A673 (cell line): ENCODE measurements at regions not wholly inside any gene's neighbourhood (a gene's known extent, or its start where the extent isn't known, plus 50 kb on each side); places are given as distances from the start of the nearest gene placed in this dataset.

Source experiments
- BruUV-seq: library from RNA; stranded (reverse); fragments of 400-500 nt; replicated peaks from 2 replicates; lab custom pipeline; 2021; lab: Mats Ljungman, UMichigan
- CTCF ChIA-PET: fragments of 300-600 bp; sonication (Branson Sonifier 250); formaldehyde crosslinking; loops from one replicate; lab custom pipeline; 2022; ENCODE audit warnings: antibody characterized with exemption; lab: Charles Lee
- POLR2A ChIA-PET: fragments of 300-600 bp; sonication (Branson Sonifier 250); formaldehyde crosslinking; loops from one replicate; lab custom pipeline; 2022; ENCODE audit warnings: antibody characterized with exemption; ENCODE audit not compliant: low non-redundant PET; lab: Charles Lee
- DNase-seq: peaks from one replicate; pipeline ENCODE4 v3.0.0-alpha.2; 2015; ENCODE audit warnings: low spot score
- H3K27ac ChIP-seq: fragments of 200-600 bp; sonication (generic); 2 replicates; pipeline ENCODE4 v1.5.1; 2016; ENCODE audit warnings: mixed run types, low read depth, mild to moderate bottlenecking, mixed read lengths, antibody characterized with exemption, low read length; ENCODE audit not compliant: poor library complexity, severe bottlenecking
- H3K27me3 ChIP-seq: fragments of 200-600 bp; sonication (generic); replicated peaks from 2 replicates; pipeline ENCODE4 v1.6.1; 2017; ENCODE audit warnings: mixed run types, low read depth, mild to moderate bottlenecking, mixed read lengths, antibody characterized with exemption, low read length; ENCODE audit not compliant: insufficient read depth, poor library complexity
- H3K36me3 ChIP-seq: fragments of 200-600 bp; sonication (generic); 2 replicates; pipeline ENCODE4 v1.6.1; 2016; ENCODE audit warnings: mixed run types, mild to moderate bottlenecking, mixed read lengths, antibody characterized with exemption, low read length; ENCODE audit not compliant: insufficient read depth, poor library complexity, severe bottlenecking
- H3K4me1 ChIP-seq: fragments of 200-600 bp; sonication (generic); 2 replicates; pipeline ENCODE4 v1.6.1; 2017; ENCODE audit warnings: mixed run types, mild to moderate bottlenecking, mixed read lengths, antibody characterized with exemption, low read length; ENCODE audit not compliant: insufficient read depth, poor library complexity, severe bottlenecking
- H3K4me3 ChIP-seq: fragments of 200-600 bp; sonication (generic); 2 replicates; pipeline ENCODE4 v1.5.1; 2016; ENCODE audit warnings: low read depth, mixed run types, mild to moderate bottlenecking, mixed read lengths, low read length; ENCODE audit not compliant: poor library complexity, severe bottlenecking
- H3K9me3 ChIP-seq: fragments of 200-600 bp; sonication (generic); 2 replicates; pipeline ENCODE4 v1.6.1; 2016; ENCODE audit warnings: mixed run types, low read depth, mild to moderate bottlenecking, mixed read lengths, antibody characterized with exemption, low read length; ENCODE audit not compliant: poor library complexity, severe bottlenecking
- EZH2 ChIP-seq: fragments of 200-600 bp; sonication (generic); IDR thresholded peaks from 2 replicates; pipeline ENCODE4 v1.6.1; 2017; ENCODE audit warnings: borderline replicate concordance, low read depth, mild to moderate bottlenecking, mixed read lengths, antibody characterized with exemption, low read length; ENCODE audit not compliant: poor library complexity, severe bottlenecking
- intact Hi-C: fragments of 100-400 bp; cut with micrococcal nuclease; formaldehyde crosslinking; loops from one replicate; pipeline ENCODE4 v1.10.0; 2022; ENCODE audit not compliant: unreplicated experiment
- TF ChIP-seq, protein P1 (sequence below): fragments of 300-800, 200-600 bp; sonication (generic); conservative IDR thresholded peaks from 2 replicates; pipeline ENCODE4 v1.5.1; 2017; ENCODE audit warnings: low read depth, mild to moderate bottlenecking, antibody characterized with exemption, low read length, moderate library complexity, mixed read lengths

DNA sequence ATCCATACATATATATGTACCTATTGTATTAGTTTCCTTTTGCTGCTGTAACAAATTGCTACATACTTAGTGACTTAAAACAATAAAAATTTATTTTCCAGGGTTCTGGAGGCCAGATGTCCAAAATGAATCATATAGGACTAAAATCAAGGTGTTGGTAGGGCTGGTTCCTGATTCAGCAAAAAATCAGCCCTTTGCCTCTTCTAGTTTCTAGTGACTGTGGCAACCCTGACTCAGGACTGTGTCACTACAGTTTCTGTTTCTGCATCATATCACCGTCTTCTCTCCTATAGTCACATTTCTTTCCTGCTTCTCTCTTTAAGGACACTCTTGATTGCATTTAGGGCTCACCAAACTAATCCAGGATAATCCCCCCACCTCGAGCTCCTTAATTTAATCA, 386.3 kb upstream of the TBX3 start:
- Histone ChIP-seq H3K27ac (no peak overlapping the region), H3K9me3 (peaks cover 4% of the 10 kb centered on the region), H3K4me3 (no peak overlapping the region), H3K27me3 (no peaks in the 10 kb centered on the region), H3K4me1 (no peaks in the 10 kb centered on the region), H3K36me3 (no peaks in the 10 kb centered on the region)
- ChIA-PET POLR2A (no interaction called here), CTCF (no interaction called here)
- no peak for TF ChIP-seq EZH2
- TF ChIP-seq, protein P1, sequence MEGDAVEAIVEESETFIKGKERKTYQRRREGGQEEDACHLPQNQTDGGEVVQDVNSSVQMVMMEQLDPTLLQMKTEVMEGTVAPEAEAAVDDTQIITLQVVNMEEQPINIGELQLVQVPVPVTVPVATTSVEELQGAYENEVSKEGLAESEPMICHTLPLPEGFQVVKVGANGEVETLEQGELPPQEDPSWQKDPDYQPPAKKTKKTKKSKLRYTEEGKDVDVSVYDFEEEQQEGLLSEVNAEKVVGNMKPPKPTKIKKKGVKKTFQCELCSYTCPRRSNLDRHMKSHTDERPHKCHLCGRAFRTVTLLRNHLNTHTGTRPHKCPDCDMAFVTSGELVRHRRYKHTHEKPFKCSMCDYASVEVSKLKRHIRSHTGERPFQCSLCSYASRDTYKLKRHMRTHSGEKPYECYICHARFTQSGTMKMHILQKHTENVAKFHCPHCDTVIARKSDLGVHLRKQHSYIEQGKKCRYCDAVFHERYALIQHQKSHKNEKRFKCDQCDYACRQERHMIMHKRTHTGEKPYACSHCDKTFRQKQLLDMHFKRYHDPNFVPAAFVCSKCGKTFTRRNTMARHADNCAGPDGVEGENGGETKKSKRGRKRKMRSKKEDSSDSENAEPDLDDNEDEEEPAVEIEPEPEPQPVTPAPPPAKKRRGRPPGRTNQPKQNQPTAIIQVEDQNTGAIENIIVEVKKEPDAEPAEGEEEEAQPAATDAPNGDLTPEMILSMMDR: no peak
- no peak for DNase-seq
- intact Hi-C loops: no loop called here
- BruUV-seq: no TSS peak

DNA sequence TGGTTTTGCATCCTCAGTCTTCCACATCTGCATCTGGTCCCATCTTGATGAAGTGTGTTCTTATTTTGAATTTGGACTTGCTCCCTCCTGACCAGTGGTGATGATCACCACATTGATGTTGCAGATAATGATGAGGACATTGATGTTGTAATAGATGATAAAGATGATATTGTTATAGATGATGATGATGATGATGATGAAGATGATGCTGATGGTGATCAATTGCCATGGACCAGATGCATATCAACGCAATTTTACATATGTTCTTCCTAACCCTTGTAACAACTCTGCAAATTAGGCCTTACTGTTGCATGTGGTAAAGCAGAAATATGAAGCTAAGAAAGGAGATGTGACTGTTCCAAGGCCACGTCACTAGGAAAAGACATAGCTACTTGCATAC, 380.3 kb upstream of the TBX3 start:
- intact Hi-C loops: no loop called here
- no peak for TF ChIP-seq EZH2
- TF ChIP-seq, protein P1: no peak
- H3K4me1 ChIP-seq: no peaks in the 10 kb centered on the region
- no peak overlapping the region for H3K27ac ChIP-seq
- H3K9me3 ChIP-seq: peaks cover 4% of the 10 kb centered on the region
- DNase-seq: no peak
- no peaks in the 10 kb centered on the region for H3K36me3 ChIP-seq
- H3K27me3 ChIP-seq: no peaks in the 10 kb centered on the region
- POLR2A ChIA-PET: no interaction called here
- H3K4me3 ChIP-seq: no peak overlapping the region
- no TSS peak for BruUV-seq
- CTCF ChIA-PET: no interaction called here

DNA sequence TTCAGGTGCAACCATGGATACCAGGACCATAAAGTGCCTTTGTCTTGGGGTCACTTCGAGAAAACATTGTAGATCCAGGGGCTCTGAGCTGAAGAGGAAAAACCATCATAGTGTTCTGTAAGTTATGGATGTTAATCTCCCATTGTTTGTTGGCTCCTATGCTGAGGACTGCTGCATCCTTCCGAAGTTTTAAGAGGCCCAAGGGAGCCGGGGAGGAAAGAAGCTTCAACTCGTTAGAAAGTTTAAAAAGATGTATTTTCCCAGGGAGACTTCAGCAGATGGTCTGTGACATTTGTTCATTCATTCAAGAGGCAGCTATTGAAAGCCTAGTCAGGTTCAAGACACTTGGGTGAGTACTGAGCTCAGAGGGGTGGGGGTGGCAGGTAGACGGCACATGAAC, 378.8 kb upstream of the TBX3 start:
- CTCF ChIA-PET: no interaction called here
- BruUV-seq: no TSS peak
- no peaks in the 10 kb centered on the region for H3K4me1 ChIP-seq
- no peak overlapping the region for H3K4me3 ChIP-seq
- no peaks in the 10 kb centered on the region for H3K27me3 ChIP-seq
- POLR2A ChIA-PET: no interaction called here
- intact Hi-C loops: no loop called here
- no peak for DNase-seq
- TF ChIP-seq EZH2: no peak
- TF ChIP-seq, protein P1: no peak
- no peak overlapping the region for H3K27ac ChIP-seq
- no peaks in the 10 kb centered on the region for H3K36me3 ChIP-seq
- peaks cover 4% of the 10 kb centered on the region for H3K9me3 ChIP-seq
